Colonic mucosa (tissue), 4 donors: ENCODE measurements at regions not wholly inside any gene's neighbourhood (a gene's known extent, or its start where the extent isn't known, plus 50 kb on each side); places are given as distances from the start of the nearest gene placed in this dataset.

Source experiments
- DNase-seq: peaks from one replicate; pipeline ENCODE4 v3.0.0-alpha.2; 2020
- H3K27ac ChIP-seq: fragments of 200-600 bp; one replicate; pipeline ENCODE4 v1.8.0; 2021
- H3K27me3 ChIP-seq: fragments of 200-600 bp; one replicate; pipeline ENCODE4 v1.8.0; 2021
- H3K36me3 ChIP-seq: fragments of 200-600 bp; one replicate; pipeline ENCODE4 v1.8.0; 2021
- H3K4me1 ChIP-seq: fragments of 200-600 bp; one replicate; pipeline ENCODE4 v1.8.0; 2021; ENCODE audit warnings: mild to moderate bottlenecking
- H3K4me3 ChIP-seq: fragments of 200-600 bp; one replicate; pipeline ENCODE4 v1.8.0; 2021
- H3K9ac ChIP-seq, 2 donors: one replicate each; pipeline ENCODE4 v1.7.0; 2013; ENCODE audit warnings: control low read depth in 2 of 2, low read depth in 2 of 2, low read length in 2 of 2
- H3K9me3 ChIP-seq: fragments of 200-600 bp; one replicate; pipeline ENCODE4 v1.8.0; 2021
- CTCF ChIP-seq: fragments of 200-600 bp; IDR thresholded peaks from one replicate; pipeline ENCODE4 v1.8.0; 2022; ENCODE audit warnings: antibody characterized with exemption, mild to moderate bottlenecking
- intact Hi-C: fragments of 100-400 bp; cut with DNase I; formaldehyde crosslinking; loops from one replicate; pipeline ENCODE4 v1.14.1; 2022
- donor health status: healthy.
- donor health status: DM: no; HTN: no; CAD: no.
- donor health status: DM: no; HTN: no; CAD: no.

GRCh38 chr5:34570721-34571676, 85.1 kb upstream of the RAI14 start:
- Histone ChIP-seq H3K27me3 (no peaks in the 10 kb centered on the region), H3K4me3 (no peak overlapping the region), H3K9me3 (no peaks in the 10 kb centered on the region), H3K36me3 (no peaks in the 10 kb centered on the region), H3K9ac (no peak overlapping the region), H3K27ac (no peak overlapping the region), H3K4me1 (no peaks in the 10 kb centered on the region)
- intact Hi-C loops: no loop called here
- no peak for DNase-seq
- no peak for TF ChIP-seq CTCF

DNA sequence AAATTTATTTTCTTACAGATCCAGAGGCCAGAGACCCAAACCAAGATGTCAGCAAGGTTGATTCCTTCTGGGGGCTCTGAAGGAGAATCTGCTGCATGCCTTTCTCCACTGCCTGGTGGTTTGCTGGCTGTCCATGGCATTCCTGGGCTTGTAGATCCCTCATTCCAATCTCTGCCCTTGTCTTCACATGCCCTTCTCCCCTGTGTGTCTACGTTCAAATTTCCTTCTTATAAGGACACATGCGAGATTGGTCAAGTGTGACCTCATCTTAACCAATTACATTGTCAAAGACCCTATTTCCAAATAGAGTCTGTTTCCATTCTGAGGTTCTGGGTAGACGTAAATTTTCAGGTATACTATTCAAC, 84.5 kb upstream of the RAI14 start:
- intact Hi-C loops: no loop called here
- Histone ChIP-seq H3K9me3 (no peaks in the 10 kb centered on the region), H3K4me3 (no peak overlapping the region), H3K27ac (no peak overlapping the region), H3K9ac (no peak overlapping the region), H3K27me3 (no peaks in the 10 kb centered on the region), H3K36me3 (no peaks in the 10 kb centered on the region), H3K4me1 (no peaks in the 10 kb centered on the region)
- no peak for TF ChIP-seq CTCF
- DNase-seq: no peak

- intact Hi-C loops: no loop called here
- H3K4me3 ChIP-seq: no peak overlapping the region
- no peaks in the 10 kb centered on the region for H3K9me3 ChIP-seq
- H3K4me1 ChIP-seq: no peaks in the 10 kb centered on the region
- no peaks in the 10 kb centered on the region for H3K36me3 ChIP-seq
- no peak for DNase-seq
- H3K9ac ChIP-seq: no peak overlapping the region
- H3K27ac ChIP-seq: no peak overlapping the region
- no peak for TF ChIP-seq CTCF
- no peaks in the 10 kb centered on the region for H3K27me3 ChIP-seq
Observed at GRCh38 chr5:34574936-34575467, 81.1 kb upstream of the RAI14 start.

DNA sequence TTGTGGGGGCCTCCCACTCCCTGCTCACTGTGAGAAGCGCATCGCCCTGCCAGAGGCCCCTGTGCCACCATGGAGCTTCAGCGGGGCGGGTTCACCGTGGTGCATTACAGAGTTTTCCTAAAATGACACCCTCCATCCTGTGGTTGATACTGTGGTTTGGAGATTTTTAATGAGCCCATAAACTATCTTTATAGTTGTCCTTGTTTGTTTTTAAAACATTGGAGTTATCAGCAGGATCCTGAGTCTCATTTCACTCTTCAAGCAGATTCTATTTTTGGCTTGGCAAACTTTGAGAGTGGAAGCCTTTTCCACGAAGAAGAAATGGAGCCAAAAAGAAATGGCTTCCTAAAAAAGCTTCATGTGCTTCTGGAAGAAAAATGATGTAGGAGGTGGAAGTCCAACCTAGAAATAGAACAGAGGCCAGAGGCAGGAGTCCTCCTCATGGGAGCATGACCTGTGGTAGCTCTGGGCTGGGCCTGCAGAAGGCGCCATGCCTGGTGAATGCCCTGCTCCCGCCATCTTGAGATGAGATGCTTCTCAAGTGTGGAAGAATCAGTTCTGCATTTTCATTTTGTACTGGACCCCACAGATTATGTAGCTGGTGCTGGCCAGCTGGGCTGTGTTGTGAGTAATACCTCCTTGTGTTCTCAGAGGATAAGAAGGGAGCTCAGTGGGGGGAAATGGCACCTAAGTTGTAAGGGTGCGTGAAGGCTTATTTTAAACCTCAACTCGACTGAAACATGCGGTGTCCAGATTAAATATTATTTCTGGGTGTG, 79.0 kb upstream of the RAI14 start:
- Histone ChIP-seq H3K36me3 (no peaks in the 10 kb centered on the region), H3K27me3 (no peaks in the 10 kb centered on the region), H3K9me3 (no peaks in the 10 kb centered on the region), H3K27ac (no peak overlapping the region), H3K4me3 (no peak overlapping the region), H3K9ac (no peak overlapping the region), H3K4me1 (no peaks in the 10 kb centered on the region)
- TF ChIP-seq CTCF: no peak
- intact Hi-C loops: no loop called here
- no peak for DNase-seq

DNA sequence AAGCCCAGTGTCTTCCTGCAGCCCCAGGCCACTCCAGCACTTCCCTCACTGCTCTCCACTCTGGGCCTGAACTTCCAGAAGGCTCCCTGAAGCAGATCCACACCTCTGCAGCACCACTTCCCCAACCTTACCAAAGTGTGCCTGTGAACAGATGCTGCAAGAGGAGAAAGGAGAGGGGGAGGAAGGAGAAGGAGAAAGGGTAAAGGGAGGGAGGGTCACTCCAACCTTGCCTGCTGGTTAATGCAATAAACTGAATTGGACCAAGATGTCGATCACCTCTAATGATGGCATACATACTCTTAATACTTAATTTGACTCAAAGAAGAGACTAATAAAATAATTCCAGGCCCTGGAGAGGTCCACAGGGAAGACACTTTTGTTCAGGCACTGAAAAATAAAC, 77.2 kb upstream of the RAI14 start:
- no peaks in the 10 kb centered on the region for H3K9me3 ChIP-seq
- H3K4me3 ChIP-seq: no peak overlapping the region
- intact Hi-C loops: no loop called here
- TF ChIP-seq CTCF: no peak
- H3K36me3 ChIP-seq: no peaks in the 10 kb centered on the region
- H3K9ac ChIP-seq: no peak overlapping the region
- no peak overlapping the region for H3K27ac ChIP-seq
- no peak for DNase-seq
- no peaks in the 10 kb centered on the region for H3K27me3 ChIP-seq
- H3K4me1 ChIP-seq: no peaks in the 10 kb centered on the region
